Stomach (tissue), 4 donors: ENCODE measurements at regions not wholly inside any gene's neighbourhood (a gene's known extent, or its start where the extent isn't known, plus 50 kb on each side); places are given as distances from the start of the nearest gene placed in this dataset.

ENCODE experiments used
- CTCF ChIP-seq, 7 experiments: fragments of 450-650 bp in 4 of 7; fragments of 200-600 bp in 3 of 7; sonication (generic) in 3 of 7; IDR thresholded peaks; one replicate each; pipeline ENCODE4 v1.5.1; 2016 to 2019; ENCODE audit warnings: antibody characterized with exemption in 7 of 7, control low read depth in 2 of 7, mild to moderate bottlenecking in 1 of 7
- EP300 ChIP-seq: sonication (generic); formaldehyde crosslinking; IDR thresholded peaks from one replicate; pipeline ENCODE4 v1.6.1; 2017; ENCODE audit warnings: antibody characterized with exemption
- POLR2A ChIP-seq, 4 donors: fragments of 450-650 bp; IDR thresholded peaks; one replicate each; pipeline ENCODE4 v1.6.1; 2016; ENCODE audit warnings: antibody characterized with exemption in 4 of 4, control low read depth in 2 of 4, mild to moderate bottlenecking in 1 of 4, moderate library complexity in 1 of 4
- POLR2AphosphoS5 ChIP-seq, 3 donors: sonication (generic); formaldehyde crosslinking; IDR thresholded peaks; one replicate each; pipeline ENCODE4 v1.6.1; 2016; ENCODE audit warnings: antibody characterized with exemption in 3 of 3

DNA sequence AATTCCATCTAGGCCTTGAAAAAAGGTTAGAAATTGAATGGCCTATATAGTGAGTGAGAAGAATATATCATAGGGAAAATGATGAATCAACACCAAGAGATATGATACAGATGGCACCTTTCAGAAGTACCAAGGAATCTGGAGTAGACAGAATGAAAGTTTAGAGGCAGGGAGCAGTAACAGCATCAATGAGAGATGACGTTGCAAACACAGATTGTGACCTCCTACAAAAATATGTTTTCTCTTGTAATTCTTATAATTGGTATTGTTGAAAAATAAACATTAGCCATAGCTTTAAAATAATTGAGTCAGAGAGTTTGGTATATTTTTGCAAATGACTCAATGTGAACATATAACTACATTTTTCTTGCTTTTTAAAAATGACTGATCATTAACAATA is 1223.1 kb upstream of the GJE1 start:
- TF ChIP-seq CTCF (IDR thresholded peaks at IDR 0.05) (no peak), POLR2A (IDR thresholded peaks at IDR 0.05) (no peak), POLR2AphosphoS5 (IDR thresholded peaks at IDR 0.05) (no peak), EP300 (no peak)
